UCSD-AML1 (cell line): ENCODE measurements at regions not wholly inside any gene's neighbourhood (a gene's known extent, or its start where the extent isn't known, plus 50 kb on each side); places are given as distances from the start of the nearest gene placed in this dataset.

Experiments
- DNase-seq: peaks from one replicate; lab custom pipeline; 2025; ENCODE audit not compliant: unreplicated experiment; lab: John Stamatoyannopoulos, UW

GRCh38 chr6:156564807-156565149, 212.4 kb upstream of the ARID1B start:
- DNase-seq: no peak

GRCh38 chr6:156564127-156564806, 212.9 kb upstream of the ARID1B start:
- peak; percentile 67 for DNase-seq

- no peak for DNase-seq
Observed at GRCh38 chr6:156563714-156564113, 213.5 kb upstream of the ARID1B start.

DNA sequence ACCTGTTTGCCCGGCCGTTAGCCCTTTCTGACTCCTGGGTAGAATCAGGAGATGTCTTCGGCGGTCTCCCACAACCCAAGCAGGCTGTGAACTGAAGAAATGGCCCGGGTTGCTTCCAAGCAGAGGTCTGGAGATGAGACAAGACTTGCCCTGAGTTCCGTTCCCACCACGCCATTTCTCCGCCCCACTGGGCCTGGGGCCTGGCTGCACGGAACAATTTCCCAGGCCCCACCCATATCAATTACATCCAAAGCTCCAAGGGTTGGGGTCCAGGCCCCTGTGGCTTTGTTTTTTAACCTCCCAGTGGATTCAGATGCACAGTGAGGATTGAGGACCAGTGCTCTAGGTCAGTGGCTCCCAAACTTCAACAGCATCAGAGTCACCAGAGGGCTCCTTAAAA, 214.5 kb upstream of the ARID1B start:
- no peak for DNase-seq

GRCh38 chr6:156562019-156562418, 215.2 kb upstream of the ARID1B start:
- DNase-seq: no peak

GRCh38 chr6:156560476-156560875, 216.7 kb upstream of the ARID1B start:
- DNase-seq: no peak

DNA sequence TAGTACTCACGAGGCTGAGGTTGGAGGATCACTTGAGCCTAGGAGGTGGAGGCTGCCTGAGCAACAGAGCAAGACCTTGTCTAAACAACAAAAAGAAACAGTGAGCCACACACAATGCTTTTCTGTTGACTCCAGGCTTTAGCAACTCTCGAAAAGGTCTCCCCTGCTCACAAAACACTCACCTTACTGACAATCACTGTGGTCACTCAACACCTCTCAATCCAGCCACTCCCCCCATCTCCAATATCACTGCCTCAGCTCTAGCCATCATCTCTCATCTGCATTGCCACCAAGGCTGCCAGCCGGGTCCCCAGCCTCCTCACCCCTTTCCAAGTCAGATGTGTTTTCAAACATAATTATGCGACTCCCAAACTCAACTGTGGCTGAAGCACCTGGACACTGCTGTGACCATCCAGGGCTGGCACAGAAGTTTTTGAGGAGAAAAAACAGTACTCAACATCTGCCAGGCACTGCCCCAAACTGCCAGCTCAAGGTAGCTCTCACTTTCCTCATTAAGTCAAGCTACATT, 218.0 kb upstream of the ARID1B start:
- DNase-seq: no peak

DNA sequence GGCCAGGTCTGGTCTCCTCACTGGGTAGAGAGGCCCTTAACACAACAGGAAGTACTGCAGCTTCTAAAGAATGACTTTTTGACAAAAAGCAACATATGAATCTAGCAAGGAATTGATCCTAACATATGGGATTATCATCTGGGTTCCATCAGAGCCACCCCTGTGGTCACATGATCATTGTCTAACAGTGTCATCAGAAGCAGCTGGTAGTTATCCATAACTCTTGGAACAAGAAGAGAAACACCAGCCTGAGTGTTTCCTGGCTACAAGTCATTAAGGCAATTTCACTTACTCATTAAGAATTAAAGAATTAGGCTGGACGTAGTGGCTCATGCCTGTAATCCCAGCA, 219.3 kb upstream of the ARID1B start:
- no peak for DNase-seq

DNA sequence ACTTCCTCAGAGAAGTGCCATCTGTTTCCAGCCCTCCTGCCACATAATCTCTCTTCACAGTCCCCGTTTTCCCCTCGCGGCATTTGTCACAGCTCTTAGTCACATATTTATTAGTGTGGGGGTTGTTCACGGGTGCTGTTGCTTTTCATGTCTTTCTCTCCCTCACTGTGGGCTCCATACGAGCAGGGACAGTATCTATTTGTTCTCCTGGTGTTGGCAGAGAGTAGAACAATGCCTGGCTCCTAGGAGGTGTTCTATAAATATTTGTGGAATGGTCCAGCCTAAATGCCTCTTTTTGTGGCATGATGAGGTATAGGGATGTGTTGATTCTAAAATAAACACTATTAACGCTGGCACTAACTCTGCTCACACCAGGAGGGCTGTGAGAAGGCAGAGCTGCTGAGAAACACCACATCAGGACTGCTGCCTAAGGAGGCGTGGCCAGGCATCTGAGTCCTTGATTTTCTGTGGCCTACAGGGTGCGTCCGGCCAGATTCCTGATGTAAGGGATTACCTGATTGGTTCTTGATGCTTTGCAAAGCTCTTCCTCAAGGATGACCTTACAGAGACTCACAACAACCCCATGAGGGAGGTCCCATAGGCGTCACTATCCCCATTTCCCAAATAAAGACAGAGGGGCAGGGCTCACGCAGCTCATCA, 219.8 kb upstream of the ARID1B start:
- peak; percentile 35 for DNase-seq

- no peak for DNase-seq
Observed at GRCh38 chr6:156556811-156557210, 220.4 kb upstream of the ARID1B start.

DNA sequence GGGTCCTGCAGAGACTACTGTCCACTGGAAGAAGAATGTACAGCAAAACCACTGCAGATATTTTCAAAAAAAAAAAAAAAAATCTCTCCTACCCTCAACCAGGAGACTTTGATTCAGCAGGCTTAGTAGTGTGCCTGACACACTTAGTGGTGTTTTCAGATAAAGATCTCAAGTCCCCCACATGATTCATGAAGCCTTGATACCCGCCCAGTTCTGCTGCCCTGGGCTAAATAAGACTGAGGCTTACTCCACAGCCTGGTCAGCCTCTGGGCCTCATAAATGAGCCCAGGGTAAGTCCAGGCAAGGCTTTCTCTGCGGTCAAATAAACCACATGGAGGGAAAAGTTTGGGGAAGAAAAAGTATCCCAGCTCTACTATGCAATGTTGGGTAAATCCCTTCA, 222.1 kb upstream of the ARID1B start:
- no peak for DNase-seq

GRCh38 chr6:156554160-156554559, 223.0 kb upstream of the ARID1B start:
- DNase-seq: no peak

DNA sequence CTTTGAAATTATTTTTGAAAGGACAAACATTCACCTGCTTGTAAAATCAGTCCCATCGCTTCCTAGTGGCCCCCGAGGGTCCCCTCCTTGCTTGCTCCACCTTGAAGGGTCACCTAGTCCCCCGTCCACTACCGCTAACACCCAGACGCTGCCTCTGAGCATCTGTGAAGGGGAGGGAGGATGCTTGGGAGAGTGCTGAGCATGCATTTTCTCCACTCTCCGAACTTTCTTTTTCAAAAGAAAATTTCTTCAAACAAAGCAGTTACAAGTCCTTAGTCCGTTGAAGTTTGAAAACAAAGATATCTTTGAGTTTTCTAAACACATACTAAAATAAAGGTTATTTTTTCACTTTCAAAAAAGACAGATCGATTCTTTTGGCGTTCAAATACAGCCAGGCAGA, 224.3 kb upstream of the ARID1B start:
- no peak for DNase-seq

DNA sequence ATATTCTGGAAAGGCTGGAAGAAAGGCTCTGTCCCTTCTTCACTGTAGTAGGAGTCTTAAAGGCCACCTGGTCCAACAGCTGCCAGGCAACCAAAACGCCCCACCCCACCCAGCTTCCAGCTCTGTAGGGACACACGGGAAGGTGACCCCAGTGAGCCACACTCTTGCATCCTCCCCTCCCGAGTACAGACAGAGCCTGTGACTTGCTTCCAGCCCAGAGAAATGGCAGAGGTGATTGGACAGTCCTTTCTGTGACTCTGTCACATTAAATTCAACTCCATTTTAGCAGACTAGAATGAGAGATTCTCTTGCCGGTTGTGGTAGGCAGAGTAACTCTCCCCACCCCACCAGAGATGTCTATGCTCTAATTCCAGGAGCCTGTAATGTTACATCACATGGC, 226.2 kb upstream of the ARID1B start:
- DNase-seq: no peak

DNA sequence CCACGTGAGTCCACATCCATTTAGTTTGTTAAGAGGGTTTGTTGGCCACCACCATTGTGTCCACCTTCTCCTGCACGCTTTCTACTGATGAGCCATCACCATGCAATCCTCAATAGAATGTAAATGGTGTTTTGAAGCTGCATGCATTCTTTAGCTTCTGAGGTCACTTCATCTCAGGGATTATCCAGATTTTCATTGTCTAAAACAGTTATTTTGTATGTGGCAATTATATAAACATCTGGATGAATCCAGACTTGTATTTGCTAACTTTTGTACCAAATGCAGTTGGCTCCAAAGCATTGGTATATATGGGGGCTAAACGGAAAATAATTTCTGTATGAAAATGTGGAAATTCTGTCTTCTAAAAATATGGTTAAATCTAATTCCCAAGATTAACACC, 231.2 kb upstream of the ARID1B start:
- no peak for DNase-seq

- no peak for DNase-seq
Observed at GRCh38 chr6:156545021-156545420, 232.2 kb upstream of the ARID1B start.

- DNase-seq: no peak
Observed at GRCh38 chr6:156544046-156544445, 233.1 kb upstream of the ARID1B start.

DNA sequence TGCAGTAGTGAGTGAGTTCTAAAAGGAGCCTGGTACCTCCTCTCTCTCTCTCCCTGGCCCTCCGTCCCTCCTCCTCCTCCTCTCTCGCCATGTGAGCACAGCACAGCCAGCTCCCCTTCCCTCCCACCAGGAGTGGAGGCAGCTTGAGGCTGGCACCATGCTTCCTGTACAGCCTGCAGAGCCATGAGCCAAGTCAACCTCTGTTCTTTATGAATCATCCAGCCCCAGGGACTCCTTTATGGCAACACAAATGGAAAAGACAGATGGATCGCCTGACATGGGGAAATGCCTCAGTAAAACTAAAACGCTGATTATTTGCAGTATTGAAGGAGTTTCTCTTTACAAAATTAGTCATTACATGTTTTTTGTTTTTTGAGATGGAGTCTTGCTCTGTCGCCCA, 233.7 kb upstream of the ARID1B start:
- no peak for DNase-seq

GRCh38 chr6:156538875-156539660, 238.1 kb upstream of the ARID1B start:
- DNase-seq: no peak

DNA sequence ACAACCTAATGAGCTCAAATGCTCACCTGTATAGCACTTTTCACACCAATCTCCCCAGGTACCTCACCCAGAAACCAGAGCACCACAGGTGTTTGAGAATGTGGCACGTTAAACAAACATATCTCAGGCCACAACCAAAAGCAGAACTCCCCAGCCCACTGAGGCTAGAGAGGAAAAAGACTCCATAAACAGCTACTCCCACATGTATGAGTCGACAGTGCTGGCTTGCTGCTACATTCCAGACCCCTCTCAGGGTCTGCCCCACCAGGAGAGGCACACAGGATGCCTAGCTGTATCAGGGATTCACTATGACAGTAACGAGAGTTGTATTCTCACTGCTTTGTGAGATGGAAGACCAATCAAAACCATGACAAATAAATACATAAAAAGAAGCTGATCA, 242.6 kb upstream of the ARID1B start:
- no peak for DNase-seq

GRCh38 chr6:156533872-156534524, 243.2 kb upstream of the ARID1B start:
- DNase-seq: no peak

- DNase-seq: no peak
Observed at GRCh38 chr6:156526081-156526480, 251.1 kb upstream of the ARID1B start.
